GM18499 (cell line): ENCODE measurements at regions not wholly inside any gene's neighbourhood (a gene's known extent, or its start where the extent isn't known, plus 50 kb on each side); places are given as distances from the start of the nearest gene placed in this dataset.

Source experiments
- ATAC-seq: cut with Tn5 transposase; IDR thresholded peaks from one replicate; pipeline ENCODE4 v1.9.1; 2021; ENCODE audit warnings: moderate number of reproducible peaks; ENCODE audit not compliant: insufficient read depth, unreplicated experiment

DNA sequence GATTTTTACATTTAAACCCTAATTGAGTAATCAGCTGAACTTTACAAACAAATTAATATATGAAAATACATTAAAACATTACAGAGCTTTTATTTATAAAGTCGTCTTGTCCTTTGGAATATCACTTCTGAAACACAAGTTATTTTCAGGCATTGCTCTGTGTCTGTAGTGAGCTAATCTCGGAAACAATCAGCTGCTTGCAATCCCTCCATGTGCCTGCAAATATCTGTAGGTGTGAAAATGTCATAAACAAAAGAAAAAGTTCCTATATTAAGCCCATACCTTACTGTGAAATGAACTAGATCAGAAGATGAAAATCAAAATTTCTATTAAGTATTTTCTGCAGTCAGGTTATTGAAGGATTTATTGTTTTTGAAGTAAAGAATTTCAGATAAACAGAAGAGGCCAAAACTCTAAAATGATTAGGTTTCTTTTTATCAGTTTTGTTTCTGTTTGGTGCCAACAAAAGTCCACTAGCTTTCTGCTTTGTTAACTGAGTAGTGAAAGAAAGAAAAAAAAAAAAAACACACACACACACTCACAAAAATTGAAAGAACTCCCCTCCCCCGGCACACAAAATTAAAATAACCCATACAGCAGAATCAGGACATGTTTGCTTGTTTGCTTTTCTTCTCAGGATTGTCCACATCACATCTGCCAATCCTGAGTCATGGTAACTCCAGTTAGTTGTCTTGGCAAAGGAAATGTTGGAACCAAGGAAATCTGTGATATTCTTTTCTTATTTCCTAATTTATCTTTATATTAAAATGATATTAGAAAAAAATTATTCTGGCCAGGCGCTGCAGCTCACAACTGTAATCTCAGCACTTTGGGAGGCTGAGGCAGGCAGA is 627.0 kb upstream of the SLC39A10 start:
- no peak for ATAC-seq

DNA sequence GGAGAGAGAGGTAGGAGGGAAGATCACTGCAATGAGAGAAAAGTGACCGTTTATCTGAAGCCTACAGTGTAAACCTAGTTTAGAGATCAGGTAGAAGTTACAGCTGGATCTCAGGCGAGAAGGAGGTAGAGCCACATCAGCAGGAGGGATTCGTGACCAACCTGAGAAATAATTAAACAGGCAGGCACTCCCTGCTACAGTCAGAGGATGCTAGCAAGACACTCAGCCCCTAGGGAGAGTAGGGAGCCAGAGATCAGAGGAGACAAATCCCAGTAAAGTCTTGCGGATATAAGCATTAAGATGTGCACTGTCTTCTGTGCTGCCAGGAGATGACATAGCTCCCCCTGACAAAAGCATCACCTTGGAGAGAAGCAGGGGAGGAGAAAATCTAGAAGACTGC is 629.1 kb upstream of the SLC39A10 start:
- ATAC-seq, result no peak

- no peak for ATAC-seq
Measured at GRCh38 chr2:195026261-195026660, 630.8 kb upstream of the SLC39A10 start.

GRCh38 chr2:195022508-195022830 is 634.6 kb upstream of the SLC39A10 start:
- ATAC-seq, result no peak

DNA sequence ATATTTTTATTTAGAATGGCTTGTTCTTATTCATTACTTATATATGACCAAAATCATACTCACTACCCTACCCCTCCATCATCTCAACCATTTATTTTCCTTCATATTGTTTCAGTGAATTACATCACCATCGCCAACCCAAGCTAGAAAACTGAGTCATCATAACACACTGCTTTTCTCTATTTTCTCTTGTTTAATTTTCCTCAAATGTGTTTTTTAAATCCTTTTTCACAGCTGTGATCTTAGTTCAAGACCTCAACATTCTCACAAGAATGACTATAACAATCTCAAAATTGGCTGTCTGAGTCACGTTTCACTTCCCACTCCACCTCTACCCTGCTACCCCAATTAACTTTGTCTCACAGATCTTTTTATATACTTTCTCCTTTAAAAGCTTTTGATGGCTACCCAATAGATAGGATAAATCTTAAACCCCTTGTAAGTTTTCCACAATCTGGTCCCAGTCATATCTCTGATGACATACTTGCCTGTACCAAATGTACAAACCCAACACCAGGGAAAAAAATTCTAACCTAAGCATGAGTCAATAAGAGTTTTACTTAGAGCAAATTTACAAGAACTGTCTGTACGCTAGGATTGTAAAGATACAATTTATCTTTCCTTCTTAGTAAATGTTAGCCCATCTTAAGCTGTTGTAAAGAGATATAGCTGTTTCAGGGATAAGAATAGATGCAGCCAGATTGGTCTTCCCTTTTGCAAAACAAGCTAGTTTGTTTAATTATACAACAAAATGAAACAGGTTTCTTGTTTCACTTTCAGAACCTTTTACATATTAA is 635.1 kb upstream of the SLC39A10 start:
- peak; percentile 75 for ATAC-seq

GRCh38 chr2:195018462-195018861 is 638.6 kb upstream of the SLC39A10 start:
- no peak for ATAC-seq

GRCh38 chr2:195017890-195018289 is 639.1 kb upstream of the SLC39A10 start:
- ATAC-seq, result no peak

DNA sequence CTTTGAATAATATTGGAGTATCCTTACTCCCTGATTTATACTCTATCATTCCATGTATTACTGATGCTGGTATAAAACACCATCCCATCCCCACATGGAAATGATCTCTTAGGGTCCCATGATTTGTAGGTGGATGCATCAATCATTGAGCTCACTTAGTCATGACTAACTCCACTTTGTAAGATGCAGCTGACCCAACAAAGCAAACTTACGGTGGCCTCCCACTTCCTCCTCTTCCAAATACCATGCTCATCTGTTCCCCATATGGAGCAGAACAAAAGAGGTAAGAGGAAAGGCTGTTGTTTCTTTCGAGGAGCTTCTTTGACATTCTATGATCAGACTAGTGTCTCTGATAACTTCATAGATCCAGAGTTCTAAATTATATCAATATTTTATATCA is 640.2 kb upstream of the SLC39A10 start:
- no peak for ATAC-seq

GRCh38 chr2:195009202-195009601 is 647.8 kb upstream of the SLC39A10 start:
- ATAC-seq, result no peak

DNA sequence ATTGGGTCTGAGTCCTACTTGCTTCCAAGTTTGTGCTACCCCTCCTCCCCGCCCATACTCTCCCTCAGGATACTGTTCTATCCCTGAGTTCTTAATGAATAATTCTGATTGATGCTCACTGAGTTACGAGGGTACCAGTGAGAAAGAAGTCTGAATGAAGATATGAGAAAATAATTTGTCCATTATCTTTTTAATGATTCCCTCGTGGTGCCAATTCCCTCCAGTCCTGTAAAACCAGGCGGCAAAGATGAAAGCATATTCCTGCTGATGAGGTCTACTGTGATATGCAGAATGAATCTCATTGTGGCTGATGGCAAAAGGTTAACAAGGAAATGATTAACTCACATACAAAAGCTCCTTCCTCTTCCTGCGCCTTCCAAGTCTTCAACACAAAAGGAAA is 650.2 kb upstream of the SLC39A10 start:
- no peak for ATAC-seq

DNA sequence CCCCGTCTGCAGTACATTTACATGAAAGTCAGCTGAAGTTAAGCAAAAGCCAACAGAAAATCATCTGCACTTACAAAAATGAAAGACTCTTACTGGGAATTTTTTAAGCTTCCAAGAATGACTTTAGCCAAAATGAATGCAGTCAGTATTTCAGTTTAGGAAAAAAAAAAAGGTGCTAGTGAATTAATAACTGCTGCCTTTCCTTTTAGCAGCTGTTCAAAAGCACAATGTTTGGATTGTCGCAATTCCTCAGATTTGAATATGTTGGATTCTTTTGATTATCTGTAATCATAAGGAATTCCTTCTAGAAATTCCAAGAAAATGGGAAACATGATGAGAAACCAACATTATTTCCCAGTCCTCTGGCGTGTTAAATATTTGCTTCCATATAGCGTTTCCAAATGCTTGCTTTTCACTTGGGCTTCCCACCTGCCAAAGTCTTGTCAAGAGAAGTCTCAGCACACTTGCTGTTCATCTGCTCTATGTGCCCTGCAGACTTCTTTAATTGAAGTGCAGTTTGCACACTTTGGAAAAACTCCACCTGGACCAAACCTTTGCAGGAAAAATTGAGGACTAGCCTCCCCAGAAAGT is 653.0 kb upstream of the SLC39A10 start:
- ATAC-seq, result no peak

DNA sequence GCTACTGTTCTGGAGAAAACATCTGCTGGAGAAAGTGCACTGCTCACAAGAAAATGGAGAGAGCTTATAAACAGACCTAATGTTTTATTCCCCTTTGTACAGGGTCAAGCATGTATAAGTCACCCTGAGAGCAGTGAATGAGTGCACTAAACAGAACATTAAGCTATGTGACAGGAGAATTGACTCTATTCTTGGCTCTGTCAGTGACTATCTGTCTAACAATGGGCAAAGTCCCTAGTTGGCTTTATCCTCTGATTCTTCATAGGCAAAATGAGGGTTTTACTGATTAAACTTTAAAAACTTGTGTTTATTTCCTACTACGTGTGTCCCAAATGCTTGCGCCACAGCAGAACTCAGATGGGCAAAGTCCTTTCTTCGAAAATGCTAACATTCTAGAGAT is 655.1 kb upstream of the SLC39A10 start:
- ATAC-seq, result no peak

GRCh38 chr2:194999771-195000170 is 657.3 kb upstream of the SLC39A10 start:
- no peak for ATAC-seq

- ATAC-seq, result no peak
Measured at GRCh38 chr2:194992648-194993047, 664.4 kb upstream of the SLC39A10 start.

DNA sequence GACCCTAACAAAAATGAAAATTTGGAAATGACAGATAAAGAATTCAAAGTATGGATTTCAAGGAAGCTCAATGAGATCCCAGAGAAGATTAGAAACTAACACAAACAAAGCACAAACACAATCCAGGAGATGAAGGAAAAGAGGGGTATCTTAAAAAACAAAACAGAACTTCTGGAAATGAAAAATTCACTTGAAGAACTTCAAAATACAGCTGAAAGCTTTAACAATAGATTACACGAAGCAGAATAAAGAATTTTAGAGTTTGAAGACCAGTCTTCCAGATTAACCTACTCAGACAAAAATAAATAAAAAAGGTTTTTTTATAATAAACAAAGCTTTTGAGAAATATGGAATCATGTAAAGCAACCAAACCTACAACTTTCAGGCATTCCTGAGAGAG is 671.8 kb upstream of the SLC39A10 start:
- no peak for ATAC-seq

- no peak for ATAC-seq
Measured at GRCh38 chr2:194962254-194962653, 694.8 kb upstream of the SLC39A10 start.

- ATAC-seq, result no peak
Measured at GRCh38 chr2:194954218-194954617, 702.8 kb upstream of the SLC39A10 start.

DNA sequence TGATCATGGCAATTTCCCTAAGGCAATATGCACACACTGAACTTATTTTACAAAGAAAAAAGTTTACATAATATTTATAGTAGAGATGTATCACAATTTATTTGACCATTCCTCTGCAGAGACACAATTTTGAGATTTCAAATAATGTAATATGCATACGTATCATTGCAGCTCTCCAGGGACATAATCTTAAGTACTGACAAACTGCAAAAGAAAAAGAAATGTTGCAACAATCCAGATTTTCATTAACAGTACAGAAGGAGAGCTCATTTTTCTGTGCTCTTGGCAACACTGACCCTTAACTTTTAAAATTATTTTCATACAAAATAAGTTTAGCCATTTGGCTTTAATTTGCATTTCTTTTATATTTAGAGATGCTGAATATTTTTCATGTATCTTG is 710.2 kb upstream of the SLC39A10 start:
- no peak for ATAC-seq

DNA sequence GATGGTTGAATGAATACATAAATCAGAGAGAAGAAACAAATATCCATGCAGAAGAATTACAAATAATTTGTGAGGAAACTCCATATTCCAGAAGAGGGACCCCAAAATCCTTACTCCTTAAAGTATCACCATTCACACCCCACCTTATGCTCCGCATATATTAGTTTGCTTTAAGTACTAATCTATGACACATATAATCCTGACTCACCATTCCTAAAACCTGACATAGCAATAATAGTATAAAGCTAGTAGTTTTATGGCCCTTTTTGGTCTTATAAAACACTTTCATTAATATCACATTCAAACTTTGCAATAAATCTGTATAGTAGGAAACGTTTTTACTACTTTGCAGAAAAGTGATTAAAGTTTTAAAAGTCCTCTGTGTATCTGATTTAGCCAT is 719.0 kb upstream of the SLC39A10 start:
- ATAC-seq, result no peak

GRCh38 chr2:194927489-194927888 is 729.5 kb upstream of the SLC39A10 start:
- no peak for ATAC-seq

DNA sequence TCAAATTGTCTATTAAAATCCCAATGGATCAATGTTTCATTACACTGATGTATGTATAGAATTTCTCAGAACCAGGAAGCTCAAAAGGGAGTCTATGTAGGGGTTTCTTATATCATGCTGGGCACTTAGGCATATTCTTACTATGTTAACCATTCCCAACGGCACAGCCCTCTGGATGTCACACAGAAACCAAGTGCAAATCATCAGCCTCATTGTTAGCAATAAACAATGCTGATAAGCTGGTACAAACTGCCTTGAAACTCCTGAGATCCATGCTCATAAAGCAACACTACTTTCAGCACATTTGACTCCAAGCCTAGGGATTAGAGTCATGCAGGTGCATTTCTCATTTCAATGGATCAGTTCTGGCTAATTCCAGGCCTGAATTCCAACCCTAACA is 730.2 kb upstream of the SLC39A10 start:
- ATAC-seq, result no peak
